ENCODE measurements at regions not wholly inside any gene's neighbourhood (a gene's known extent, or its start where the extent isn't known, plus 50 kb on each side); places are given as distances from the start of the nearest gene placed in this dataset.

DNA sequence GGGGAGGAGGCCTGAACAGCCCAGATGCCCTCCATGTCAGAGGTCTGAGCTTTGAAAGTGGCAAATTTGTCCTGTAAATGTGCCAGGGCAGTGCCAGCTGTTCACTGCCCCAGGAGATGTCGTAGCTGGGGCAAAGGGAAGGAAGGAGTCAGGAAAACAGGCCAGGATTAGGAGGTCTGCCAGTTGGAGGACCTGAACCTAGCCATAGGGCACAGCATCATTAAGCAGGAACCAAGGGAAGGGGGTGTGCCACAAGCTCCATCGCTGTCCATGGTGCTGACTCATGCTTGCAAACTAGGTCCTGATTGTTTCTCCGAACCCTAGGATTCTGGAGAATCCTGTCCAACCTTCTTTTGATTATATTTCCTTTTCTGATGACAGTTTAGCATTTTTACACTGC is 124.2 kb downstream of the TMEM132E start:
- DNase-seq = no peak

GRCh38 chr17:34699181-34699580 is 119.8 kb downstream of the TMEM132E start:
- no peak for DNase-seq

- no peak for DNase-seq
These were observed 113.5 kb downstream of the TMEM132E start for GRCh38 chr17:34692920-34693319.
